Neural cell (in vitro differentiated cells): ENCODE measurements at regions not wholly inside any gene's neighbourhood (a gene's known extent, or its start where the extent isn't known, plus 50 kb on each side); places are given as distances from the start of the nearest gene placed in this dataset.

Experiments used
- H2AFZ ChIP-seq: fragments of 200-600, 300-800 bp; sonication (generic), shearing (Covaris generic); 2 replicates; pipeline ENCODE4 v1.6.0; 2014; ENCODE audit warnings: low read depth, mild to moderate bottlenecking, antibody characterized with exemption, low read length, moderate library complexity
- H3F3A ChIP-seq: fragments of 200-600 bp; shearing (Covaris generic); 2 replicates; pipeline ENCODE4 v1.6.1; 2016; ENCODE audit warnings: mild to moderate bottlenecking, moderate library complexity, mixed read lengths, antibody characterized with exemption, low read length; ENCODE audit not compliant: insufficient read depth, poor library complexity, severe bottlenecking
- H3K27ac ChIP-seq: fragments of 200-600, 300-800 bp; sonication (generic), shearing (Covaris generic); 2 replicates; pipeline ENCODE4 v1.5.1; 2014; ENCODE audit warnings: mild to moderate bottlenecking, low read length, moderate library complexity
- H3K27me3 ChIP-seq: fragments of 300-800, 200-600 bp; sonication (generic), shearing (Covaris generic); 2 replicates; pipeline ENCODE4 v1.6.0; 2014; ENCODE audit warnings: mild to moderate bottlenecking, low read depth, low read length, moderate library complexity; ENCODE audit not compliant: insufficient read depth
- H3K36me3 ChIP-seq: fragments of 300-800, 200-600 bp; sonication (generic), shearing (Covaris generic); 2 replicates; pipeline ENCODE4 v1.5.1; 2014; ENCODE audit warnings: mild to moderate bottlenecking, antibody characterized with exemption, low read length, moderate library complexity; ENCODE audit not compliant: insufficient read depth
- H3K4me2 ChIP-seq: fragments of 300-800, 200-600 bp; sonication (generic), shearing (Covaris generic); 2 replicates; pipeline ENCODE4 v1.6.0; 2014; ENCODE audit warnings: mild to moderate bottlenecking, low read length
- H3K4me3 ChIP-seq: fragments of 300-800, 200-600 bp; sonication (generic), shearing (Covaris generic); 2 replicates; pipeline ENCODE4 v1.5.1; 2014; ENCODE audit warnings: mild to moderate bottlenecking, low read length, moderate library complexity
- H3K79me2 ChIP-seq: fragments of 200-600 bp; shearing (Covaris generic); replicated peaks from 2 replicates; pipeline ENCODE4 v1.6.0; 2014; ENCODE audit warnings: mild to moderate bottlenecking, low read length, moderate library complexity; ENCODE audit not compliant: insufficient read depth
- H3K9ac ChIP-seq: fragments of 300-800, 200-600 bp; sonication (generic), shearing (Covaris generic); 2 replicates; pipeline ENCODE4 v1.6.1; 2016; ENCODE audit warnings: mild to moderate bottlenecking, low read length, mixed read lengths
- H3K9me2 ChIP-seq: fragments of 200-600 bp; shearing (Covaris generic); 2 replicates; pipeline ENCODE4 v1.6.1; 2016; ENCODE audit warnings: mild to moderate bottlenecking, low read length, mixed read lengths; ENCODE audit not compliant: insufficient read depth
- H3K9me3 ChIP-seq: fragments of 200-600, 300-800 bp; sonication (generic), shearing (Covaris generic); 2 replicates; pipeline ENCODE4 v1.6.1; 2016; ENCODE audit warnings: mild to moderate bottlenecking, mixed run types, low read length, moderate library complexity, mixed read lengths
- H4K20me1 ChIP-seq: fragments of 200-600 bp; shearing (Covaris generic); 2 replicates; pipeline ENCODE4 v1.6.1; 2016; ENCODE audit warnings: mild to moderate bottlenecking, mixed run types; ENCODE audit not compliant: insufficient read depth
- EP300 ChIP-seq: fragments of 450-650 bp; conservative IDR thresholded peaks from 2 replicates; pipeline ENCODE4 v1.6.1; 2014; ENCODE audit warnings: antibody characterized with exemption, mild to moderate bottlenecking, moderate library complexity; ENCODE audit not compliant: poor library complexity, severe bottlenecking
- EZH2 ChIP-seq: fragments of 200-600, 300-800 bp; shearing (Covaris generic), sonication (generic); IDR thresholded peaks from 2 replicates; pipeline ENCODE4 v1.6.1; 2014; ENCODE audit warnings: antibody characterized with exemption, low read length, borderline replicate concordance, mild to moderate bottlenecking; ENCODE audit not compliant: insufficient read depth, poor library complexity, severe bottlenecking
- MXI1 ChIP-seq: fragments of 450-650 bp; conservative IDR thresholded peaks from 2 replicates; pipeline ENCODE4 v1.6.1; 2014; ENCODE audit warnings: antibody characterized with exemption, mild to moderate bottlenecking; ENCODE audit not compliant: poor library complexity, severe bottlenecking
- POLR2AphosphoS5 ChIP-seq: IDR thresholded peaks from 2 replicates; pipeline ENCODE4 v1.6.1; 2012
- RAD21 ChIP-seq: fragments of 450-650 bp; conservative IDR thresholded peaks from 2 replicates; pipeline ENCODE4 v1.6.1; 2014; ENCODE audit warnings: antibody characterized with exemption, mild to moderate bottlenecking, moderate library complexity
- REST ChIP-seq: IDR thresholded peaks from 2 replicates; pipeline ENCODE4 v1.6.1; 2012; ENCODE audit warnings: borderline replicate concordance
- SMC3 ChIP-seq: fragments of 450-650 bp; conservative IDR thresholded peaks from 2 replicates; pipeline ENCODE4 v1.6.1; 2014; ENCODE audit warnings: antibody characterized with exemption, mild to moderate bottlenecking, moderate library complexity; ENCODE audit not compliant: poor library complexity
- TAF1 ChIP-seq: IDR thresholded peaks from 2 replicates; pipeline ENCODE4 v1.6.1; 2012; ENCODE audit warnings: low read depth
- TF ChIP-seq, protein P1 (sequence below): fragments of 450-650 bp; IDR thresholded peaks from 2 replicates; pipeline ENCODE4 v1.5.1; 2014; ENCODE audit warnings: antibody characterized with exemption, mild to moderate bottlenecking, moderate library complexity; ENCODE audit not compliant: poor library complexity, severe bottlenecking

GRCh38 chr13:99809496-99809895, 162.1 kb downstream of the ZIC5 start:
- H3F3A ChIP-seq = no peaks in the 10 kb centered on the region
- H3K9me3 ChIP-seq = no peaks in the 10 kb centered on the region
- TF ChIP-seq EP300 = no peak
- H3K4me2 ChIP-seq = no peak overlapping the region
- H3K27ac ChIP-seq = no peak overlapping the region
- H4K20me1 ChIP-seq = no peaks in the 10 kb centered on the region
- no peak overlapping the region for H3K9ac ChIP-seq
- no peak overlapping the region for H3K4me3 ChIP-seq
- H3K36me3 ChIP-seq = no peaks in the 10 kb centered on the region
- no peaks in the 10 kb centered on the region for H3K9me2 ChIP-seq
- H2AFZ ChIP-seq = no peak overlapping the region
- H3K27me3 ChIP-seq = no peaks in the 10 kb centered on the region
- no peaks in the 10 kb centered on the region for H3K79me2 ChIP-seq

DNA sequence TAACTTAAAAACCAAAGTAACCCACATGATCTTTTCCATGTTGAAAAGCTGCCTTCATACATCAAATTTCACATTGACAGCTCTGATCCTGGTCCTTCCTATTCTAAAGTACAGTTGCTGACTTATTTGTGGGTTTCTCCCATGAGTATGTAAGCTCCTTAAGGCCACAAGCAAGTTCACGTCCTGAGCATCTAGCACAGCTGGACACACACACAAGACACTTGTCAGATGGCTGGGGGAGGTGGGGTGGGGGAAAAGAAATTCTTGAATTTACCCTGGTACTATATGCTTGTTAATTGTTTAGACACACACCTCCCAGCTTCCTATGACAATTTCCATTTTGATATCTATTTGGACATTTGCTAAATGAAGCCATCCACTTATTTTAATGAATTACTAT, 162.8 kb downstream of the ZIC5 start:
- H3K27ac ChIP-seq = no peak overlapping the region
- H3K9ac ChIP-seq = no peak overlapping the region
- H3K27me3 ChIP-seq = no peaks in the 10 kb centered on the region
- no peaks in the 10 kb centered on the region for H3K9me3 ChIP-seq
- TF ChIP-seq POLR2AphosphoS5 (no peak), TAF1 (no peak), MXI1 (no peak), EP300 (no peak), EZH2 (no peak), SMC3 (no peak), REST (no peak), RAD21 (no peak)
- TF ChIP-seq, protein P1, sequence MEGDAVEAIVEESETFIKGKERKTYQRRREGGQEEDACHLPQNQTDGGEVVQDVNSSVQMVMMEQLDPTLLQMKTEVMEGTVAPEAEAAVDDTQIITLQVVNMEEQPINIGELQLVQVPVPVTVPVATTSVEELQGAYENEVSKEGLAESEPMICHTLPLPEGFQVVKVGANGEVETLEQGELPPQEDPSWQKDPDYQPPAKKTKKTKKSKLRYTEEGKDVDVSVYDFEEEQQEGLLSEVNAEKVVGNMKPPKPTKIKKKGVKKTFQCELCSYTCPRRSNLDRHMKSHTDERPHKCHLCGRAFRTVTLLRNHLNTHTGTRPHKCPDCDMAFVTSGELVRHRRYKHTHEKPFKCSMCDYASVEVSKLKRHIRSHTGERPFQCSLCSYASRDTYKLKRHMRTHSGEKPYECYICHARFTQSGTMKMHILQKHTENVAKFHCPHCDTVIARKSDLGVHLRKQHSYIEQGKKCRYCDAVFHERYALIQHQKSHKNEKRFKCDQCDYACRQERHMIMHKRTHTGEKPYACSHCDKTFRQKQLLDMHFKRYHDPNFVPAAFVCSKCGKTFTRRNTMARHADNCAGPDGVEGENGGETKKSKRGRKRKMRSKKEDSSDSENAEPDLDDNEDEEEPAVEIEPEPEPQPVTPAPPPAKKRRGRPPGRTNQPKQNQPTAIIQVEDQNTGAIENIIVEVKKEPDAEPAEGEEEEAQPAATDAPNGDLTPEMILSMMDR = no peak
- no peak overlapping the region for H2AFZ ChIP-seq
- no peaks in the 10 kb centered on the region for H3F3A ChIP-seq
- H4K20me1 ChIP-seq = no peaks in the 10 kb centered on the region
- H3K4me2 ChIP-seq = no peak overlapping the region
- no peak overlapping the region for H3K4me3 ChIP-seq
- H3K9me2 ChIP-seq = no peaks in the 10 kb centered on the region
- no peaks in the 10 kb centered on the region for H3K36me3 ChIP-seq
- no peaks in the 10 kb centered on the region for H3K79me2 ChIP-seq

- Histone ChIP-seq H3K4me3 (no peak overlapping the region), H3K27me3 (no peaks in the 10 kb centered on the region), H3F3A (no peaks in the 10 kb centered on the region), H2AFZ (no peak overlapping the region), H4K20me1 (no peaks in the 10 kb centered on the region), H3K79me2 (no peaks in the 10 kb centered on the region), H3K36me3 (no peaks in the 10 kb centered on the region), H3K4me2 (no peak overlapping the region), H3K9me2 (no peaks in the 10 kb centered on the region), H3K27ac (no peak overlapping the region), H3K9me3 (no peaks in the 10 kb centered on the region), H3K9ac (no peak overlapping the region)
- TF ChIP-seq, protein P1 = no peak
- TF ChIP-seq TAF1 (no peak), MXI1 (no peak), SMC3 (no peak), REST (no peak), EP300 (no peak), POLR2AphosphoS5 (no peak)
These were observed 164.9 kb downstream of the ZIC5 start for GRCh38 chr13:99806671-99807070.
